DOHH2 (cell line): ENCODE measurements at regions not wholly inside any gene's neighbourhood (a gene's known extent, or its start where the extent isn't known, plus 50 kb on each side); places are given as distances from the start of the nearest gene placed in this dataset.

ENCODE experiments used
- EZH2phosphoT487 ChIP-seq: fragments of 200-600 bp; sonication (generic); IDR thresholded peaks from 2 replicates; pipeline ENCODE4 v1.6.1; 2017; ENCODE audit warnings: borderline replicate concordance, mild to moderate bottlenecking, antibody characterized with exemption, low read length, moderate library complexity, mixed read lengths
- TF ChIP-seq, protein P1 (sequence below): fragments of 200-600 bp; sonication (generic); IDR thresholded peaks from one replicate; pipeline ENCODE4 v1.5.1; 2014; ENCODE audit warnings: antibody characterized with exemption, mild to moderate bottlenecking, low read depth, low read length; ENCODE audit not compliant: poor library complexity, severe bottlenecking

DNA sequence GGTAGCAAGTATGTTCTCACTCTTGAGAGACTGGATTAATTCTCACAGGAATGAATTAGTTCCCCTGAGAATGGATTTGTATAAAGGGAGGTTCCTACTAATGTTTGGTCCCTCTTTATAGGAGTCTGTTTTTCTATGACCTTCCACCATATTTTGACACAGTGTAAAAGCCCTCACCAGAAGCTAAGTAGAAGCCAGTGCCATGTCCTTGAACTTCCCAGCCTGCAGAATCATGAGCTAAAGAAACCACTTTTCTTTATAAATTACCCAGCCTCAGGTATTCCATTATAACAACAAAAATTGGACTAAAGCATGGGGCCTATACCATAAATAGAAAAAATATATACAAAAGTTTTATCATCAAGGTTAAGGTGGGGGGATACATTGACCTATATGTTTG is 227.9 kb upstream of the DTNA start:
- TF ChIP-seq, protein P1, sequence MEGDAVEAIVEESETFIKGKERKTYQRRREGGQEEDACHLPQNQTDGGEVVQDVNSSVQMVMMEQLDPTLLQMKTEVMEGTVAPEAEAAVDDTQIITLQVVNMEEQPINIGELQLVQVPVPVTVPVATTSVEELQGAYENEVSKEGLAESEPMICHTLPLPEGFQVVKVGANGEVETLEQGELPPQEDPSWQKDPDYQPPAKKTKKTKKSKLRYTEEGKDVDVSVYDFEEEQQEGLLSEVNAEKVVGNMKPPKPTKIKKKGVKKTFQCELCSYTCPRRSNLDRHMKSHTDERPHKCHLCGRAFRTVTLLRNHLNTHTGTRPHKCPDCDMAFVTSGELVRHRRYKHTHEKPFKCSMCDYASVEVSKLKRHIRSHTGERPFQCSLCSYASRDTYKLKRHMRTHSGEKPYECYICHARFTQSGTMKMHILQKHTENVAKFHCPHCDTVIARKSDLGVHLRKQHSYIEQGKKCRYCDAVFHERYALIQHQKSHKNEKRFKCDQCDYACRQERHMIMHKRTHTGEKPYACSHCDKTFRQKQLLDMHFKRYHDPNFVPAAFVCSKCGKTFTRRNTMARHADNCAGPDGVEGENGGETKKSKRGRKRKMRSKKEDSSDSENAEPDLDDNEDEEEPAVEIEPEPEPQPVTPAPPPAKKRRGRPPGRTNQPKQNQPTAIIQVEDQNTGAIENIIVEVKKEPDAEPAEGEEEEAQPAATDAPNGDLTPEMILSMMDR = no peak
- TF ChIP-seq EZH2phosphoT487 = no peak
